ENCODE measurements at regions not wholly inside any gene's neighbourhood (a gene's known extent, or its start where the extent isn't known, plus 50 kb on each side); places are given as distances from the start of the nearest gene placed in this dataset.

DNA sequence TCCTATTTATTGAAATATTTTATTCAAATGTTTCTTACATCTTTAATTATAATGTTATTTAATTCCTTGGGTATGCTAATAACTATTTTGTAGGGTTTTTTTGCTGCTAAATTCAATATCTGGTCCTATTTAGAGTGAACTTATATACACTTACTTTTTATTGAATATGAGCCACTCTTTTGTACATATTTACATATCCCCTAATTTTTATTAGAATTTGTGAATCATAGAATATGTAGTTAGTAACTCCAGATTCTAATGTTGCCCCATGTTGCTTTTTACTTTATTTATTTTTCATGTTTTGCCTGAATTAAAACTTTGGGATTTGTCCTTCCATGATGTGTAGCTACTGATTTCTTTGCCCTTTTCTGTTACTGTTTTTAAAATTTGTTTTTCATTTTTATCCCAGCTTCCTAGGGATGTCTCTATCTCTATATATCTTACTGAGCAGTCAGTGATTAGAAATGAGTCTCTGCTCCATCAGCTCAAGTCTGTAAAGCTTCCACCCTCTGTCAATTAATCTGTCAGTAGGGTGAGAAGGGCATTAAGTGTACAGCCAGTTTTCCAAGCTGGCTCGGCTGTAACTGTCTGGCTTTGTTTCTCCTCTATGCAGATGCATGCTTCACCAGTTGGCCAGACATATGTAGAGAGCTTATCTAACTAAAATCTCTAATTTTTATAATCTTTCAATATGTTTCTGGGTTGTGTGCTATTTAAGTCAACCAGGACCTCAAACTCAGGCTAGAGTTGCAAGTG, 256.9 kb downstream of the CDH19 start:
- TF ChIP-seq TEAD4 (IDR thresholded peaks at IDR 0.05) (no peak), CEBPB (IDR thresholded peaks at IDR 0.05) (no peak), EP300 (IDR thresholded peaks at IDR 0.05; ENCODE audit: borderline replicate concordance) (no peak), TCF12 (IDR thresholded peaks at IDR 0.05; ENCODE audit: low read depth) (no peak), TAF1 (IDR thresholded peaks at IDR 0.05; ENCODE audit: low read depth) (no peak), CREB1 (IDR thresholded peaks at IDR 0.05; ENCODE audit: low read depth) (no peak)
- TF ChIP-seq, protein P1, sequence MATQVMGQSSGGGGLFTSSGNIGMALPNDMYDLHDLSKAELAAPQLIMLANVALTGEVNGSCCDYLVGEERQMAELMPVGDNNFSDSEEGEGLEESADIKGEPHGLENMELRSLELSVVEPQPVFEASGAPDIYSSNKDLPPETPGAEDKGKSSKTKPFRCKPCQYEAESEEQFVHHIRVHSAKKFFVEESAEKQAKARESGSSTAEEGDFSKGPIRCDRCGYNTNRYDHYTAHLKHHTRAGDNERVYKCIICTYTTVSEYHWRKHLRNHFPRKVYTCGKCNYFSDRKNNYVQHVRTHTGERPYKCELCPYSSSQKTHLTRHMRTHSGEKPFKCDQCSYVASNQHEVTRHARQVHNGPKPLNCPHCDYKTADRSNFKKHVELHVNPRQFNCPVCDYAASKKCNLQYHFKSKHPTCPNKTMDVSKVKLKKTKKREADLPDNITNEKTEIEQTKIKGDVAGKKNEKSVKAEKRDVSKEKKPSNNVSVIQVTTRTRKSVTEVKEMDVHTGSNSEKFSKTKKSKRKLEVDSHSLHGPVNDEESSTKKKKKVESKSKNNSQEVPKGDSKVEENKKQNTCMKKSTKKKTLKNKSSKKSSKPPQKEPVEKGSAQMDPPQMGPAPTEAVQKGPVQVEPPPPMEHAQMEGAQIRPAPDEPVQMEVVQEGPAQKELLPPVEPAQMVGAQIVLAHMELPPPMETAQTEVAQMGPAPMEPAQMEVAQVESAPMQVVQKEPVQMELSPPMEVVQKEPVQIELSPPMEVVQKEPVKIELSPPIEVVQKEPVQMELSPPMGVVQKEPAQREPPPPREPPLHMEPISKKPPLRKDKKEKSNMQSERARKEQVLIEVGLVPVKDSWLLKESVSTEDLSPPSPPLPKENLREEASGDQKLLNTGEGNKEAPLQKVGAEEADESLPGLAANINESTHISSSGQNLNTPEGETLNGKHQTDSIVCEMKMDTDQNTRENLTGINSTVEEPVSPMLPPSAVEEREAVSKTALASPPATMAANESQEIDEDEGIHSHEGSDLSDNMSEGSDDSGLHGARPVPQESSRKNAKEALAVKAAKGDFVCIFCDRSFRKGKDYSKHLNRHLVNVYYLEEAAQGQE (IDR thresholded peaks at IDR 0.05; ENCODE audit: low read depth), result no peak
- TF ChIP-seq, protein P2, sequence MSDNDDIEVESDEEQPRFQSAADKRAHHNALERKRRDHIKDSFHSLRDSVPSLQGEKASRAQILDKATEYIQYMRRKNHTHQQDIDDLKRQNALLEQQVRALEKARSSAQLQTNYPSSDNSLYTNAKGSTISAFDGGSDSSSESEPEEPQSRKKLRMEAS (IDR thresholded peaks at IDR 0.05), result no peak
